Adrenal gland (tissue), 9 donors: ENCODE measurements at regions not wholly inside any gene's neighbourhood (a gene's known extent, or its start where the extent isn't known, plus 50 kb on each side); places are given as distances from the start of the nearest gene placed in this dataset.

Experiments
- DNase-seq, 7 donors: peaks; one replicate each; pipeline ENCODE4 v3.0.0-alpha.2; 2019 to 2020
- H3K27ac ChIP-seq, 5 donors: fragments of 200-600 bp; sonication (generic) in 4 of 5; 1 replicate in 3 of 5; 2 replicates in 2 of 5; pipeline versions ENCODE4 v1.5.1 to v1.8.0; 2016 to 2020; ENCODE audit warnings: mild to moderate bottlenecking in 1 of 5
- H3K27me3 ChIP-seq: fragments of 200-600 bp; 2 replicates; pipeline ENCODE4 v1.8.0; 2021
- H3K36me3 ChIP-seq, 2 donors: fragments of 200-600 bp; replicated peaks in 1 of 2; 1 replicate in 1 of 2; 2 replicates in 1 of 2; pipeline versions ENCODE4 v1.5.1 to v1.8.0; 2018 to 2022
- H3K4me1 ChIP-seq, 2 donors: fragments of 200-600 bp; replicated peaks in 1 of 2; 1 replicate in 1 of 2; 2 replicates in 1 of 2; pipeline versions ENCODE4 v1.5.1 to v1.8.0; 2018 to 2021
- H3K4me3 ChIP-seq, 4 donors: fragments of 200-600 bp; sonication (generic) in 3 of 4; one replicate each; pipeline ENCODE4 v1.5.1; 2016 to 2018
- H3K9me3 ChIP-seq, 3 donors: fragments of 200-600 bp; sonication (generic) in 1 of 3; replicated peaks in 1 of 3; 1 replicate in 2 of 3; 2 replicates in 1 of 3; pipeline versions ENCODE4 v1.5.1 to v1.8.0; 2016 to 2021
- CTCF ChIP-seq, 6 experiments: fragments of 450-650 bp in 4 of 6; fragments of 200-600 bp in 2 of 6; sonication (generic) in 1 of 6; IDR thresholded peaks; 1 replicate in 5 of 6; 2 replicates in 1 of 6; pipeline versions ENCODE4 v1.5.1 to v1.8.0; 2016 to 2021; ENCODE audit warnings: antibody characterized with exemption in 6 of 6, mild to moderate bottlenecking in 2 of 6, moderate library complexity in 1 of 6
- POLR2A ChIP-seq, 2 donors: fragments of 450-650 bp; IDR thresholded peaks; one replicate each; pipeline ENCODE4 v1.6.1; 2017; ENCODE audit warnings: antibody characterized with exemption in 2 of 2, mild to moderate bottlenecking in 2 of 2, moderate library complexity in 1 of 2
- WGBS, 4 donors: extraction: QIAGEN DNeasy Blood & Tissue Kit in 2 of 4; methylation state at CpG; one replicate each; pipeline versions ENCODE4 v1.1.5 to v1.1.7; 2013 to 2017; 5-methylcytosine and 5-hydroxymethylcytosine counted together
- intact Hi-C, 2 donors: fragments of 100-400 bp; cut with DNase I; formaldehyde crosslinking; loops; one replicate each; pipeline versions ENCODE4 v1.14.1 to v1.15.0; 2022 to 2023
- donor health status: healthy with polysubstance abuse.
- donor health status: Bipolar disorder and iron deficiency.
- donor health status: DM: yes; HTN: yes; CAD: no.
- donor health status: DM: no; HTN: no; CAD: no.
- donor health status: DM: no; HTN: no; CAD: no.

GRCh38 chr2:139631966-139632365, 851.8 kb upstream of the NXPH2 start:
- H3K27ac ChIP-seq = no peak overlapping the region
- H3K36me3 ChIP-seq = no peaks in the 10 kb centered on the region
- H3K27me3 ChIP-seq = no peaks in the 10 kb centered on the region
- no peak for DNase-seq
- 28 to 35% (median 30%) methylated on average over 1 of the region's 1 CpG for WGBS, 4 donors
- no peaks in the 10 kb centered on the region for H3K4me1 ChIP-seq
- no peak overlapping the region for H3K4me3 ChIP-seq
- no peaks in the 10 kb centered on the region for H3K9me3 ChIP-seq
- intact Hi-C loops = no loop called here
- TF ChIP-seq POLR2A (IDR thresholded peaks at IDR 0.05) (no peak), CTCF (IDR thresholded peaks at IDR 0.05) (no peak)

- intact Hi-C loops = no loop called here
- WGBS, 4 donors = 50 to 56% (median 53%) methylated on average over 2 of the region's 2 CpGs
- Histone ChIP-seq H3K27me3 (no peaks in the 10 kb centered on the region), H3K4me3 (no peak overlapping the region), H3K36me3 (no peaks in the 10 kb centered on the region), H3K4me1 (no peaks in the 10 kb centered on the region), H3K27ac (no peak overlapping the region), H3K9me3 (no peaks in the 10 kb centered on the region)
- no peak for DNase-seq
- no peak for TF ChIP-seq POLR2A (IDR thresholded peaks at IDR 0.05)
- TF ChIP-seq CTCF (IDR thresholded peaks at IDR 0.05) = no peak
These were observed 848.7 kb upstream of the NXPH2 start for GRCh38 chr2:139628931-139629330.

- no peaks in the 10 kb centered on the region for H3K36me3 ChIP-seq
- no peak overlapping the region for H3K4me3 ChIP-seq
- intact Hi-C loops = no loop called here
- no peaks in the 10 kb centered on the region for H3K27me3 ChIP-seq
- DNase-seq = no peak
- WGBS, 4 donors = 77 to 79% (median 77%) methylated on average over 3 of the region's 3 CpGs
- no peaks in the 10 kb centered on the region for H3K4me1 ChIP-seq
- TF ChIP-seq POLR2A (IDR thresholded peaks at IDR 0.05) (no peak), CTCF (IDR thresholded peaks at IDR 0.05) (no peak)
- H3K9me3 ChIP-seq = no peaks in the 10 kb centered on the region
- no peak overlapping the region for H3K27ac ChIP-seq
These were observed 845.9 kb upstream of the NXPH2 start for GRCh38 chr2:139626128-139626527.

GRCh38 chr2:139622691-139623090, 842.5 kb upstream of the NXPH2 start:
- no peak overlapping the region for H3K27ac ChIP-seq
- intact Hi-C loops = no loop called here
- no peak overlapping the region for H3K4me3 ChIP-seq
- no peaks in the 10 kb centered on the region for H3K27me3 ChIP-seq
- no peaks in the 10 kb centered on the region for H3K4me1 ChIP-seq
- H3K36me3 ChIP-seq = no peaks in the 10 kb centered on the region
- TF ChIP-seq CTCF (IDR thresholded peaks at IDR 0.05) (no peak), POLR2A (IDR thresholded peaks at IDR 0.05) (no peak)
- H3K9me3 ChIP-seq = no peaks in the 10 kb centered on the region
- DNase-seq = no peak
- 57 to 80% (median 70%) methylated on average over 1 of the region's 1 CpG for WGBS, 4 donors
